Endothelial cell of umbilical vein (primary cell): ENCODE measurements at regions not wholly inside any gene's neighbourhood (a gene's known extent, or its start where the extent isn't known, plus 50 kb on each side); places are given as distances from the start of the nearest gene placed in this dataset.

Experiments
- BruUV-seq: library from RNA; stranded (reverse); fragments of 400-500 nt; replicated peaks from 2 replicates; lab custom pipeline; 2021; lab: Mats Ljungman, UMichigan
- CTCF ChIA-PET: fragments of 300-600, 350-600 bp; sonication (Branson Sonifier 250); formaldehyde crosslinking; loops from one replicate; lab custom pipeline; 2021; ENCODE audit warnings: antibody characterized with exemption, inconsistent platforms; lab: Charles Lee
- POLR2A ChIA-PET: fragments of 300-600, 350-600 bp; sonication (Branson Sonifier 250); formaldehyde crosslinking; loops from one replicate; lab custom pipeline; 2021; ENCODE audit warnings: antibody characterized with exemption, inconsistent platforms; lab: Charles Lee
- DNase-seq: peaks from one replicate; pipeline ENCODE4 v3.0.0-alpha.2; 2011; ENCODE audit warnings: low read depth, low spot score
- FAIRE-seq: peaks from 2 replicates; lab custom pipeline; 2011; peaks lifted over from hg19 to GRCh38; lab: Jason Lieb, UNC
- H2AFZ ChIP-seq: 2 replicates; pipeline ENCODE4 v1.6.0; 2012; ENCODE audit warnings: low read depth, low read length, control low read depth, inconsistent platforms
- H3K27ac ChIP-seq: 2 replicates; pipeline ENCODE4 v1.5.1; 2011; ENCODE audit warnings: low read depth, mild to moderate bottlenecking, control low read depth, low read length, moderate library complexity; ENCODE audit not compliant: insufficient read depth
- H3K27me3 ChIP-seq, 2 experiments: 2 replicates each; pipeline versions ENCODE4 v1.6.0 to v1.6.1; 2011; ENCODE audit warnings: low read length in 2 of 2, mixed read lengths in 1 of 2; ENCODE audit not compliant: control insufficient read depth in 2 of 2, insufficient read depth in 2 of 2
- H3K36me3 ChIP-seq, 2 experiments: 2 replicates in 1 of 2; 3 replicates in 1 of 2; pipeline ENCODE4 v1.5.1; 2011; ENCODE audit warnings: low read length in 2 of 2, mild to moderate bottlenecking in 1 of 2, moderate library complexity in 1 of 2; ENCODE audit not compliant: control insufficient read depth in 2 of 2, insufficient read depth in 2 of 2; ENCODE audit errors: extremely low read depth in 1 of 2
- H3K4me1 ChIP-seq: 3 replicates; pipeline ENCODE4 v1.5.1; 2011; ENCODE audit warnings: mild to moderate bottlenecking, low read length; ENCODE audit not compliant: control insufficient read depth, insufficient read depth; ENCODE audit errors: extremely low read depth
- H3K4me2 ChIP-seq: 2 replicates; pipeline ENCODE4 v1.6.1; 2011; ENCODE audit warnings: low read length, control low read depth, mixed read lengths; ENCODE audit not compliant: insufficient read depth
- H3K4me3 ChIP-seq, 3 experiments: fragments of 200-600 bp in 1 of 3; sonication (generic), shearing (Covaris generic) in 1 of 3; replicated peaks in 1 of 3; 2 replicates each; pipeline ENCODE4 v1.5.1; 2011 to 2016; ENCODE audit warnings: control low read depth in 3 of 3, low read length in 3 of 3, mild to moderate bottlenecking in 2 of 3, inconsistent platforms in 1 of 3, low read depth in 1 of 3, moderate library complexity in 1 of 3; ENCODE audit not compliant: insufficient read depth in 1 of 3
- H3K79me2 ChIP-seq: 2 replicates; pipeline ENCODE4 v1.6.0; 2012; ENCODE audit warnings: low read length, inconsistent platforms; ENCODE audit not compliant: control insufficient read depth, insufficient read depth
- H3K9ac ChIP-seq: replicated peaks from 2 replicates; pipeline ENCODE3; 2011; ENCODE audit warnings: low read length, control low read depth; ENCODE audit not compliant: insufficient read depth; ENCODE audit errors: extremely low read depth
- H3K9me1 ChIP-seq: replicated peaks from 3 replicates; pipeline ENCODE4 v1.6.0; 2011; ENCODE audit warnings: mild to moderate bottlenecking, low read length; ENCODE audit not compliant: control insufficient read depth, insufficient read depth; ENCODE audit errors: extremely low read depth
- H3K9me3 ChIP-seq: replicated peaks from 2 replicates; pipeline ENCODE4 v1.5.1; 2012; ENCODE audit warnings: low read length, inconsistent platforms; ENCODE audit not compliant: control insufficient read depth, insufficient read depth
- H4K20me1 ChIP-seq: replicated peaks from 2 replicates; pipeline ENCODE3; 2011; ENCODE audit warnings: mild to moderate bottlenecking, low read length; ENCODE audit not compliant: control insufficient read depth, insufficient read depth; ENCODE audit errors: extremely low read depth
- EZH2 ChIP-seq: IDR thresholded peaks from 2 replicates; pipeline ENCODE4 v1.6.1; 2012; ENCODE audit warnings: borderline replicate concordance, low read depth, mild to moderate bottlenecking, moderate library complexity, low read length, inconsistent platforms; ENCODE audit not compliant: severe bottlenecking
- FOS ChIP-seq: IDR thresholded peaks from 2 replicates; pipeline ENCODE4 v1.6.1; 2011; ENCODE audit warnings: mild to moderate bottlenecking, low read length, moderate library complexity, borderline replicate concordance; ENCODE audit not compliant: insufficient read depth
- GATA2 ChIP-seq: IDR thresholded peaks from 2 replicates; pipeline ENCODE4 v1.7.0; 2011; ENCODE audit warnings: low read depth, mild to moderate bottlenecking, moderate library complexity, mixed read lengths, low read length; ENCODE audit not compliant: insufficient read length, insufficient read depth
- JUN ChIP-seq: IDR thresholded peaks from 2 replicates; pipeline ENCODE4 v1.6.1; 2011; ENCODE audit warnings: borderline replicate concordance, low read depth; ENCODE audit not compliant: insufficient read length, insufficient read depth
- MAX ChIP-seq: IDR thresholded peaks from 2 replicates; pipeline ENCODE4 v1.6.1; 2011; ENCODE audit not compliant: insufficient read depth, insufficient read length
- MYC ChIP-seq: IDR thresholded peaks from one replicate; pipeline ENCODE4 v1.6.1; 2011; ENCODE audit warnings: mild to moderate bottlenecking, low read depth, low read length
- POLR2A ChIP-seq: IDR thresholded peaks from 2 replicates; pipeline ENCODE4 v1.6.1; 2012; ENCODE audit warnings: low read depth, mild to moderate bottlenecking, control low read depth, low read length
- POLR2AphosphoS5 ChIP-seq: IDR thresholded peaks from 2 replicates; pipeline ENCODE4 v1.6.1; 2012; ENCODE audit warnings: low read depth, mild to moderate bottlenecking, control low read depth, low read length, moderate library complexity; ENCODE audit not compliant: insufficient read depth
- dilution Hi-C: fragments of 300-500 bp; cut with MboI; formaldehyde crosslinking; loops from one replicate; pipeline ENCODE4 v1.15.0; 2019; ENCODE audit warnings: low sequenced_read_pairs; ENCODE audit not compliant: extremely low pct_ligation_motif_present
- intact Hi-C: fragments of 100-400 bp; cut with micrococcal nuclease; formaldehyde crosslinking; loops from one replicate; pipeline ENCODE4 v1.10.0; 2022
- TF ChIP-seq, protein P1 (sequence below), 2 donors: IDR thresholded peaks; 1 replicate in 1 of 2; 2 replicates in 1 of 2; pipeline ENCODE4 v1.5.1; 2011; ENCODE audit warnings: low read length in 2 of 2, mild to moderate bottlenecking in 2 of 2, moderate library complexity in 2 of 2, control low read depth in 1 of 2, inconsistent platforms in 1 of 2, low read depth in 1 of 2; ENCODE audit not compliant: insufficient read depth in 1 of 2; ENCODE audit errors: extremely low read depth in 1 of 2

- H3K79me2 ChIP-seq = no peaks in the 10 kb centered on the region
- BruUV-seq = no TSS peak
- intact Hi-C loops = no loop called here
- POLR2A ChIA-PET = no interaction called here
- H3K36me3 ChIP-seq = no peaks in the 10 kb centered on the region
- H3K9me3 ChIP-seq = no peaks in the 10 kb centered on the region
- H2AFZ ChIP-seq = no peak overlapping the region
- H3K4me1 ChIP-seq = no peaks in the 10 kb centered on the region
- no peaks in the 10 kb centered on the region for H3K9me1 ChIP-seq
- no peak overlapping the region for H3K4me3 ChIP-seq
- DNase-seq (no peak), FAIRE-seq (no peak)
- no peak overlapping the region for H3K4me2 ChIP-seq
- CTCF ChIA-PET = interaction anchor here (0.8 to 1.3 kb wide), 2 partner anchors 10 to 221 kb away, joined by 3 to 5 read pairs; no protein-coding TSS in a partner anchor
- dilution Hi-C loops = no loop called here
- no peak overlapping the region for H3K9ac ChIP-seq
- H3K27ac ChIP-seq = no peak overlapping the region
- TF ChIP-seq POLR2A = no peak
- no peak for TF ChIP-seq JUN
- no peak for TF ChIP-seq POLR2AphosphoS5
- TF ChIP-seq MAX = no peak
- H3K27me3 ChIP-seq = no peaks in the 10 kb centered on the region
- H4K20me1 ChIP-seq = no peaks in the 10 kb centered on the region
Measured at GRCh38 chr15:36278219-36278618, 301.2 kb upstream of the CDIN1 start.

- dilution Hi-C loops = no loop called here
- H3K9ac ChIP-seq = no peak overlapping the region
- DNase-seq (no peak), FAIRE-seq (no peak)
- intact Hi-C loops = no loop called here
- H3K9me3 ChIP-seq = no peaks in the 10 kb centered on the region
- H3K4me2 ChIP-seq = no peak overlapping the region
- POLR2A ChIA-PET = no interaction called here
- no peaks in the 10 kb centered on the region for H4K20me1 ChIP-seq
- no TSS peak for BruUV-seq
- CTCF ChIA-PET = no interaction called here
- no peak overlapping the region for H3K4me3 ChIP-seq
- no peak overlapping the region for H2AFZ ChIP-seq
- no peak overlapping the region for H3K27ac ChIP-seq
- H3K4me1 ChIP-seq = no peaks in the 10 kb centered on the region
- H3K9me1 ChIP-seq = no peaks in the 10 kb centered on the region
- H3K79me2 ChIP-seq = no peaks in the 10 kb centered on the region
- no peaks in the 10 kb centered on the region for H3K27me3 ChIP-seq
- no peaks in the 10 kb centered on the region for H3K36me3 ChIP-seq
- TF ChIP-seq POLR2AphosphoS5 (no peak), MYC (no peak), GATA2 (no peak), FOS (no peak), JUN (no peak), POLR2A (no peak), MAX (no peak), EZH2 (no peak)
- TF ChIP-seq, protein P1, sequence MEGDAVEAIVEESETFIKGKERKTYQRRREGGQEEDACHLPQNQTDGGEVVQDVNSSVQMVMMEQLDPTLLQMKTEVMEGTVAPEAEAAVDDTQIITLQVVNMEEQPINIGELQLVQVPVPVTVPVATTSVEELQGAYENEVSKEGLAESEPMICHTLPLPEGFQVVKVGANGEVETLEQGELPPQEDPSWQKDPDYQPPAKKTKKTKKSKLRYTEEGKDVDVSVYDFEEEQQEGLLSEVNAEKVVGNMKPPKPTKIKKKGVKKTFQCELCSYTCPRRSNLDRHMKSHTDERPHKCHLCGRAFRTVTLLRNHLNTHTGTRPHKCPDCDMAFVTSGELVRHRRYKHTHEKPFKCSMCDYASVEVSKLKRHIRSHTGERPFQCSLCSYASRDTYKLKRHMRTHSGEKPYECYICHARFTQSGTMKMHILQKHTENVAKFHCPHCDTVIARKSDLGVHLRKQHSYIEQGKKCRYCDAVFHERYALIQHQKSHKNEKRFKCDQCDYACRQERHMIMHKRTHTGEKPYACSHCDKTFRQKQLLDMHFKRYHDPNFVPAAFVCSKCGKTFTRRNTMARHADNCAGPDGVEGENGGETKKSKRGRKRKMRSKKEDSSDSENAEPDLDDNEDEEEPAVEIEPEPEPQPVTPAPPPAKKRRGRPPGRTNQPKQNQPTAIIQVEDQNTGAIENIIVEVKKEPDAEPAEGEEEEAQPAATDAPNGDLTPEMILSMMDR (IDR thresholded peaks at IDR 0.05; ENCODE audit: extremely low read depth in 1 of 2, insufficient read depth in 1 of 2, low read depth in 1 of 2, low read length in 2 of 2) = no peak
Measured at GRCh38 chr15:36282821-36283220, 296.6 kb upstream of the CDIN1 start.
